Fibroblast of skin of scalp (primary cell): ENCODE measurements at regions not wholly inside any gene's neighbourhood (a gene's known extent, or its start where the extent isn't known, plus 50 kb on each side); places are given as distances from the start of the nearest gene placed in this dataset.
"Not testable (repeated sequence)": the region's sequence is repeated elsewhere in the genome, so short reads cannot be mapped to it uniquely, and the experiment has no call there.

Experiments
- DNase-seq: peaks from one replicate; pipeline ENCODE4 v3.0.0-alpha.2; 2013

GRCh38 chr6:14294270-14294951, 176.8 kb downstream of the CD83 start:
- DNase-seq = no peak

- not testable (repeated sequence) for DNase-seq
Measured at GRCh38 chr6:14296698-14297097, 179.1 kb downstream of the CD83 start.

DNA sequence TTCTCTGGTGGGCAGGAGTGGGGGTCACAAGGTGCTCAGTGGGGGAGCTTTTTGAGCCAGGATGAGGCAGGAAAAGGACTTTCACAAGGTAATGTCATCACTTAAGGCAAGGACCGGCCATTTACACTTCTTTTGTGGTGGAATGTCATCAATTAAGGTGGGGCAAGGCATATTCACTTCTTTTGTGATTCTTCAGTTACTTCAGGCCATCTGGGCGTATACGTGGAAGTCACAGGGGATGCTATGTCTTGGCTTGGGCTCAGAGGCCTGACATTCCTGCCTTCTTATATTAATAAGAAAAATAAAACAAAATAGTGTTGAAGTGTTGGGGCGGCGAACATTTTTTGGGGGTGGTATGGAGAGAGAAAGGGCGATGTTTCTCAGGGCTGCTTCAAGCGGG, 179.5 kb downstream of the CD83 start:
- not testable (repeated sequence) for DNase-seq

- DNase-seq = not testable (repeated sequence)
Measured at GRCh38 chr6:14300189-14300588, 182.6 kb downstream of the CD83 start.

GRCh38 chr6:14300721-14301120, 183.1 kb downstream of the CD83 start:
- DNase-seq = not testable (repeated sequence)

GRCh38 chr6:14301477-14301876, 183.9 kb downstream of the CD83 start:
- not testable (repeated sequence) for DNase-seq

GRCh38 chr6:14305131-14305530, 187.6 kb downstream of the CD83 start:
- DNase-seq = no peak

- DNase-seq = no peak
Measured at GRCh38 chr6:14305624-14306023, 188.1 kb downstream of the CD83 start.

GRCh38 chr6:14306151-14306906, 188.8 kb downstream of the CD83 start:
- DNase-seq = no peak

DNA sequence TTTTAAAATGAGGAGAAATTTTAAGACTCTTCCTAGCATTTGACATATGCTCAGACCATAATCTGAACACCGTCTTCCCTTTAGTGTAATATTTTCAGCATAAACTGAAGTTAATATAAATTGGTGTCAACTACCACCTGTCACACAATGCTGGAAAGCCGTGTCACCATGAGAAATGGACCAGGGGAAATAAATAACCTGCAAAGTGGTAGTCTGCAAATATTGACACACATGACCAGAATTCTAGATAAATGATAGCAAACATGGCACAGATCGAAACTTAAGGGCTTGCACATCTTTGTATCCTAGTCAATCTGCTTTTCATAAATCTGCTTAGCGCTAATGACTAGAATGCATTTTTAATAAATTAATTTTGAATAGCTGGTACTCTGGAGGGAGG, 191.9 kb downstream of the CD83 start:
- DNase-seq = no peak

GRCh38 chr6:14309951-14310445, 192.4 kb downstream of the CD83 start:
- DNase-seq = no peak

DNA sequence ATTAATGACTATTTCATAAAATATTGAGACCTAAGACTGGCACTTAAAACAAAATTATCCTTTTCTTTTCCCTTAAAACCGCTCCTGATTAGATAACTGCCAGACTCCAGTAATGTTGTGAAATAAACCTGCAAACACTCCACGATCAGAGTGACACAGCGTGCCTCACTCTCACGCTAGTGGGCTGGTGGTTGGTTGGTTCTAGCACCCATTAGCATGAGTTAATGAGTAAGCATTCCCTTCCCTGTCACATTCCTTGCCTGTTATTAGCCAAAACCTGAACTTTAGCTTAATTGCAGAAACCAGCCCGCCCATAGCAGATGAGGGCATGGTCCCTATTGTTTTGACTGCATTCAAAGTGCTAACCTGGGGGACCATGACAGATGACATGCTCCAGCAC, 193.4 kb downstream of the CD83 start:
- no peak for DNase-seq

DNA sequence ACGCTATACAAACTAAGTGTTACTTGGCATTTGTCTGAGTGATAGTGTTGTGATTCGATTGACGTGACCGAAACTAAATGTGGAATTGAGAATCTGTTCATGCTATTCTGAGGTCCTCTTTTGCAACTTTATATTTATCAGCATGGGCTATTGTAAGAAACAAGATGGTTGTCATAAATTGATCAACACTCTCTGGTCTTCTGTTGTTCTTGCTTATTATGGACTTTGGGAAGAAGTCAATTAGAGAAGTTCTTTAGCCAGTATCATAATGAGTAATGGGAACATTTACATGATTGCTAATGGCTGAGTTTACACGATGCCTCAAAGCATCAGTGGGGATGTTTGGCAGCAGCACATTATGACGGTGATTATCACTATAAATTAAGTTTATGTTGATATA, 195.0 kb downstream of the CD83 start:
- no peak for DNase-seq

DNA sequence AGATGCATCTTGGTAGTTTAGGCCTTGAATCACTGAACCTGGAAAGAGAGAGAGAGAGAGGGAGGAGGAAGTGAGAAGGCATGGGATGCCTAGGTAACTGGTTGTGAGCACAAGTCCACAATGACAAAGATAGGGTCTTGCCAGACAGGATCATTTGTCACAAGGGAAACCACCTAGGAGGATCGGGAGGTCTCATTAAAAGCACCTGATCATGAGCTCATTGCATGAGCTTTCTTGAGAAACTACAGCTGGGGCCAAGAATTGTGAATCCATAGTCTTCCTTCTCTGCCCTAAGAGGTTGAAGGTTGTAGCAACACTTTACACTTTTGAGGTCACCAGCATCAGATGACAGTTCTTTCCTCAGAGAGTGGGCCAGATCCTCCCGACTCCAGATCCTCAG, 195.7 kb downstream of the CD83 start:
- no peak for DNase-seq

- DNase-seq = no peak
Measured at GRCh38 chr6:14315353-14315752, 197.8 kb downstream of the CD83 start.

GRCh38 chr6:14316651-14317386, 199.2 kb downstream of the CD83 start:
- no peak for DNase-seq

- no peak for DNase-seq
Measured at GRCh38 chr6:14317387-14317970, 199.9 kb downstream of the CD83 start.

DNA sequence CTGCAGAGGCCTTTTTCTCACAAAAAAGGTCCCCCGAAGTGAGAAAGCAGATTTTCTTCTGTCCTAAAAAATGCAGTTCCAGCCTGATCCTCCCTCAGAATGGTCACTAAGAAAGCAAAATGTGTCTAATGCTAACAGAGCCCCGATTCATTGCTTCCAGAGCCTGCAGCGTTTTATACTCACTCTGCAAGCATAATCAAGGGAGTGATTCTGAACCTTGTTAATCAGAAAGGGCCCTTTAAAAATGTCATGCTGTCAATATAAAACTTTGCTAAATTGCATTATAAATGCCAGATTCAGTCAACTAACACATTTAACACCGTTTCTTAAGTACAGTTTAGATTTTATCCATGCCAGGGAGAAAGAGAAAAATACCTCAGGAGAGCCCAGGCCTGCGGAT, 202.8 kb downstream of the CD83 start:
- DNase-seq = no peak

DNA sequence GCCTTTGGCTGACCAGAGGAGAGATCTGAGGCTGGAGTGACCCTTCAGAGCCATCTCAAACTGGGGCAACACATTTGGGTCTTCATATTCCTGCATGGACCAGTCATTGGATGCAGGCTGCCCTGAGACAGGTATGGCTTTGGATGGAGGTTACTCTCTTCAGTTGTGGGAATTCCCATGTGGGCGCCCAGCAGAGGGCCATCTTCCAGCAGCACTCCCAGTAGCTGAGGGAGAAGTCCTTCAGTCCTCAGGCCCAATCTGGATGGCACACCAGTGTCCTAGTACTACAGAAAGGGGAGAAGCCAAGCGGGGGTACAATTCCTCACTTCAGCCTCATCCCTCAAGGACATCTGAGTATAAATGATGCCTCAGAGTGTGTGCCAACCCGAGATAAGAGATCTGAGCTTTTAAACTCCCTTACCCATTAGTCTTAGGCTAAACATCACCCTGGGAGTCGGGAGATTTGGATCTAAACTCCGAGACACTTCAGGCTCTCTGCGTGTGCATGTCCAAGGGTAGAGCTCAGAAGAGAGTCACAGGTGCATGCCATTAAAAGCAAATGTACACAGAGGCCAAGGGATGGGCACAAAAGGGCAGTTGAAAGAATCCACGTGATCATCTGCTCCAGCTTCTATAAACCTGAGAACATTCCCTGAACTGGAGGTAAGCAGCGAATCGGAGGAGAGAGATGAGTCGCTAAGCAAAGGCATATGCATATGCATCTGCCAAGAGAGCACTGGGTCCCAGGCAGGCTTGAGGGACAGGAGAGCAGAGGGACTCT, 204.6 kb downstream of the CD83 start:
- DNase-seq = no peak

DNA sequence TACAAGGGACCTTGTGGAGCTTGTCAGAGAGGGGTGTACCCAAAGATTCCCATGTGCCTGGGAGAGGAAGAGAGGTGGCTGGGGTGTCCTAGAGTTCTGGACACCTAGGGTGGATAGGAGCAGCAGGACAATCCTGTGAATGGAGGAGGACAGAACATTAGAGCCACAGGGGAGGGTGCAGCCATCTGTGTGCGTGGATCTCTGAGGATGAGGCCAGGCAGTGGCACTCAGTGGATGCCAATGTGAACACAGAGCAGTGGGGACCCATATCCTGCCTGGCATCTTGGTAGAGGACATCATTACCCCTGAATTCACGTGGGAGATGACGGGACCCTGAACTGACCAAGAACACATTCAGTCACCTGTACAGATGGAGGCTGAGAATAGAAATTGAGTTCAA, 205.3 kb downstream of the CD83 start:
- DNase-seq = no peak

GRCh38 chr6:14326774-14327173, 209.2 kb downstream of the CD83 start:
- no peak for DNase-seq

DNA sequence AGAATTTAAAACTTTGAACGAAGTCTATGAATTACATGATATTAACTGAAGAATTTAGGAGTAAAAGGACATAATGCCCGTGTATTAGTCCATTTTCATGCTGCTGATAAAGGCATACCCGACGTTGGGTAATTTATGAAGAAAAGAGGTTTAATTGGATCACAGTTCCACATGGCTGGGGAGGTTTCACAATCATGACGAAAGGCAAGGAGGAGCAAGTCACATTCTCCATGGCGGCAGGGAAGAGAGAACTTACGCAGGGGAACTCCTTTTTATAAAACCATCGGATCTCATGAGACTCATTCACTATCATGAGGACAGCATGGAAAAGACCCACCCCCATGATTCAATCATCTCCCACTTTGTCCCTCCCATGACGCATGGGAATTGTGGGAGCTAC, 210.6 kb downstream of the CD83 start:
- no peak for DNase-seq
